A549 (cell line): ENCODE measurements at regions not wholly inside any gene's neighbourhood (a gene's known extent, or its start where the extent isn't known, plus 50 kb on each side); places are given as distances from the start of the nearest gene placed in this dataset.

Experiments
- BHLHE40 ChIP-seq: IDR thresholded peaks from 2 replicates; pipeline ENCODE4 v1.6.1; 2012; ENCODE audit warnings: low read depth, low read length, inconsistent platforms
- EP300 ChIP-seq, 2 experiments: fragments of >200 bp; sonication (Bioruptor Twin); formaldehyde crosslinking; IDR thresholded peaks; 2 replicates in 1 of 2; 3 replicates in 1 of 2; pipeline ENCODE4 v1.6.1; 2016 to 2017
- HOXB5 ChIP-seq: fragments of 250-450 bp; sonication (Bioruptor Pico); IDR thresholded peaks from 2 replicates; pipeline ENCODE4 v1.5.0; 2020; ENCODE audit warnings: mild to moderate bottlenecking, moderate library complexity
- JUN ChIP-seq, 2 experiments: fragments of >200 bp; sonication (Bioruptor Twin); formaldehyde crosslinking; IDR thresholded peaks; 2 replicates in 1 of 2; 3 replicates in 1 of 2; pipeline ENCODE4 v1.6.1; 2016 to 2017
- MAFK ChIP-seq: fragments of 450-650 bp; IDR thresholded peaks from 2 replicates; pipeline ENCODE4 v1.6.1; 2014; ENCODE audit not compliant: partially characterized antibody
- PHF8 ChIP-seq: fragments of 200-600 bp; sonication (generic); IDR thresholded peaks from 2 replicates; pipeline ENCODE4 v1.6.1; 2016; ENCODE audit warnings: low read depth, mild to moderate bottlenecking, antibody characterized with exemption, moderate library complexity, borderline replicate concordance
- POLR2A ChIP-seq: IDR thresholded peaks from 2 replicates; pipeline ENCODE4 v1.6.1; 2012; ENCODE audit warnings: mild to moderate bottlenecking, low read length
- POLR2AphosphoS2 ChIP-seq: conservative IDR thresholded peaks from 2 replicates; pipeline ENCODE4 v1.6.1; 2012; ENCODE audit warnings: low read length, improper control_type of control experiment, inconsistent platforms
- RAD21 ChIP-seq, 2 experiments: fragments of >200 bp in 1 of 2; sonication (Bioruptor Twin) in 1 of 2; formaldehyde crosslinking in 1 of 2; IDR thresholded peaks in 1 of 2; conservative IDR thresholded peaks in 1 of 2; 2 replicates in 1 of 2; 3 replicates in 1 of 2; pipeline ENCODE4 v1.6.1; 2012 to 2018; ENCODE audit warnings: inconsistent platforms in 1 of 2
- TP53 ChIP-seq: fragments of 250-450 bp; sonication (Bioruptor Pico); IDR thresholded peaks from 2 replicates; pipeline ENCODE4 v1.5.0; 2021; ENCODE audit warnings: mild to moderate bottlenecking, moderate library complexity
- TF ChIP-seq, protein P1 (sequence below): fragments of >200 bp; sonication (Bioruptor Twin); formaldehyde crosslinking; IDR thresholded peaks from 3 replicates; pipeline ENCODE4 v1.5.1; 2016
- TF ChIP-seq, protein P2 (sequence below): fragments of >200 bp; sonication (Bioruptor Twin); formaldehyde crosslinking; IDR thresholded peaks from 2 replicates; pipeline ENCODE4 v1.6.1; 2016

DNA sequence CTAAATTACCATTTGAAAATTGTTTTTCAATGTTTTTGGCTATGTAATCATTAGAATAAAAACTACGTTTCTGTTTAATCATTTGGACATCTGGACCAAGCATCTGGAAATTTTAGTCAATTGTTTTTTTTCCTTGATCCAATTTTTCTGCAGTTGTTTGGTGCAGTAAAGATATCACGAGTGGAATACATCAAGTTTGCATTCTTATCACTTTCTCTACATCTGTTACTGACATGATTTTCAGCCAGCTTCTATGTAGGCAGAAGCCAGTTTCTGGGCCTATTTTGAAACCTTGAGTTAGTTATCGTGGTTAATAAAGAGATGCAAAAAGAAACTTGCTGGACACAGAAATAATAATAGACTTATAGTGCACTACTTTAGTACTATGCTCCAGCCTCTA lies 277.9 kb upstream of the ADAMTS5 start:
- TF ChIP-seq PHF8 = no peak
- no peak for TF ChIP-seq EP300 (IDR thresholded peaks at IDR 0.05)
- TF ChIP-seq, protein P1, sequence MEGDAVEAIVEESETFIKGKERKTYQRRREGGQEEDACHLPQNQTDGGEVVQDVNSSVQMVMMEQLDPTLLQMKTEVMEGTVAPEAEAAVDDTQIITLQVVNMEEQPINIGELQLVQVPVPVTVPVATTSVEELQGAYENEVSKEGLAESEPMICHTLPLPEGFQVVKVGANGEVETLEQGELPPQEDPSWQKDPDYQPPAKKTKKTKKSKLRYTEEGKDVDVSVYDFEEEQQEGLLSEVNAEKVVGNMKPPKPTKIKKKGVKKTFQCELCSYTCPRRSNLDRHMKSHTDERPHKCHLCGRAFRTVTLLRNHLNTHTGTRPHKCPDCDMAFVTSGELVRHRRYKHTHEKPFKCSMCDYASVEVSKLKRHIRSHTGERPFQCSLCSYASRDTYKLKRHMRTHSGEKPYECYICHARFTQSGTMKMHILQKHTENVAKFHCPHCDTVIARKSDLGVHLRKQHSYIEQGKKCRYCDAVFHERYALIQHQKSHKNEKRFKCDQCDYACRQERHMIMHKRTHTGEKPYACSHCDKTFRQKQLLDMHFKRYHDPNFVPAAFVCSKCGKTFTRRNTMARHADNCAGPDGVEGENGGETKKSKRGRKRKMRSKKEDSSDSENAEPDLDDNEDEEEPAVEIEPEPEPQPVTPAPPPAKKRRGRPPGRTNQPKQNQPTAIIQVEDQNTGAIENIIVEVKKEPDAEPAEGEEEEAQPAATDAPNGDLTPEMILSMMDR = no peak
- TF ChIP-seq, protein P2, sequence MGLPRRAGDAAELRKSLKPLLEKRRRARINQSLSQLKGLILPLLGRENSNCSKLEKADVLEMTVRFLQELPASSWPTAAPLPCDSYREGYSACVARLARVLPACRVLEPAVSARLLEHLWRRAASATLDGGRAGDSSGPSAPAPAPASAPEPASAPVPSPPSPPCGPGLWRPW = no peak
- no peak for TF ChIP-seq POLR2A
- no peak for TF ChIP-seq BHLHE40
- TF ChIP-seq JUN (IDR thresholded peaks at IDR 0.05) = no peak
- no peak for TF ChIP-seq POLR2AphosphoS2
- TF ChIP-seq TP53 (CRISPR knock-in tag) = no peak
- no peak for TF ChIP-seq HOXB5 (CRISPR knock-in tag)
- TF ChIP-seq RAD21 (conservative IDR thresholded peaks at IDR 0.05 in 1 of 2, IDR thresholded peaks at IDR 0.05 in 1 of 2) = no peak
- no peak for TF ChIP-seq MAFK
